Testis (tissue), 2 donors: ENCODE measurements at regions not wholly inside any gene's neighbourhood (a gene's known extent, or its start where the extent isn't known, plus 50 kb on each side); places are given as distances from the start of the nearest gene placed in this dataset.

ENCODE experiments used
- POLR2A ChIP-seq: fragments of 450-650 bp; IDR thresholded peaks from one replicate; pipeline ENCODE4 v1.6.1; 2017; ENCODE audit warnings: antibody characterized with exemption, mild to moderate bottlenecking, moderate library complexity
- TF ChIP-seq, protein P1 (sequence below), 3 experiments: fragments of 450-650 bp in 2 of 3; fragments of 200-600 bp in 1 of 3; sonication (generic) in 1 of 3; IDR thresholded peaks; one replicate each; pipeline ENCODE4 v1.5.1; 2016 to 2019; ENCODE audit warnings: antibody characterized with exemption in 3 of 3, mild to moderate bottlenecking in 2 of 3, moderate library complexity in 1 of 3

DNA sequence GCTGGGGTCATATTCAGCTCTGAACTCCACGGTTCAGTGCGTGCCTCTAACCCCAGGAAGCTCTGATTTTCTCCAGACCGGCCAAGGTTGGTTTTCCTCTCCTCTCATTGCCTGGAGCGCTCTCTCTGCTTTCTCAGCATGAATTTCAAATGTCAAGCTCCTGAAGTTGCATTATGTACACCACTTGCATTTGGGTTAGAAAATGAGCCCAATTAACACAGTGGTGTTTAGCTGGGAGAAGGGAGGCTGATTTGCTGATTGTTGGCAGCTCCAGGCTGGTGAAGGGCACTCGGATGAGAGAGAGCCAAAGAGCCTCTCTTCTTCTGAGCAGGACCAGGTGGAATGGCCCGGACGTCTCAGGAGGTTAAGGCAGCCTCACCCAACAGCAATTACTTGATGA, 570.9 kb downstream of the VRK1 start:
- no peak for TF ChIP-seq POLR2A
- TF ChIP-seq, protein P1, sequence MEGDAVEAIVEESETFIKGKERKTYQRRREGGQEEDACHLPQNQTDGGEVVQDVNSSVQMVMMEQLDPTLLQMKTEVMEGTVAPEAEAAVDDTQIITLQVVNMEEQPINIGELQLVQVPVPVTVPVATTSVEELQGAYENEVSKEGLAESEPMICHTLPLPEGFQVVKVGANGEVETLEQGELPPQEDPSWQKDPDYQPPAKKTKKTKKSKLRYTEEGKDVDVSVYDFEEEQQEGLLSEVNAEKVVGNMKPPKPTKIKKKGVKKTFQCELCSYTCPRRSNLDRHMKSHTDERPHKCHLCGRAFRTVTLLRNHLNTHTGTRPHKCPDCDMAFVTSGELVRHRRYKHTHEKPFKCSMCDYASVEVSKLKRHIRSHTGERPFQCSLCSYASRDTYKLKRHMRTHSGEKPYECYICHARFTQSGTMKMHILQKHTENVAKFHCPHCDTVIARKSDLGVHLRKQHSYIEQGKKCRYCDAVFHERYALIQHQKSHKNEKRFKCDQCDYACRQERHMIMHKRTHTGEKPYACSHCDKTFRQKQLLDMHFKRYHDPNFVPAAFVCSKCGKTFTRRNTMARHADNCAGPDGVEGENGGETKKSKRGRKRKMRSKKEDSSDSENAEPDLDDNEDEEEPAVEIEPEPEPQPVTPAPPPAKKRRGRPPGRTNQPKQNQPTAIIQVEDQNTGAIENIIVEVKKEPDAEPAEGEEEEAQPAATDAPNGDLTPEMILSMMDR (IDR thresholded peaks at IDR 0.05), result no peak
